Heart right ventricle (tissue), 16 donors: ENCODE measurements at regions not wholly inside any gene's neighbourhood (a gene's known extent, or its start where the extent isn't known, plus 50 kb on each side); places are given as distances from the start of the nearest gene placed in this dataset.

Experiments used
- ATAC-seq, 8 donors: fragments of 200-7000 bp; cut with Tn5 transposase; one replicate each; pipeline ENCODE4 v1.9.1; 2020; ENCODE audit warnings: mild to moderate bottlenecking in 8 of 8, moderate library complexity in 8 of 8, moderate number of reproducible peaks in 1 of 8
- DNase-seq, 2 donors: peaks; one replicate each; pipeline ENCODE4 v3.0.0-alpha.2; 2020
- H3K27ac ChIP-seq, 10 donors: fragments of 200-600 bp; sonication (generic) in 2 of 10; one replicate each; pipeline versions ENCODE4 v1.5.0 to v1.8.0; 2020 to 2022; ENCODE audit warnings: mild to moderate bottlenecking in 3 of 10
- H3K27me3 ChIP-seq, 7 donors: fragments of 200-600 bp; one replicate each; pipeline ENCODE4 v1.8.0; 2021 to 2022; ENCODE audit warnings: mild to moderate bottlenecking in 2 of 7
- H3K36me3 ChIP-seq, 9 donors: fragments of 200-600 bp; sonication (generic) in 1 of 9; one replicate each; pipeline versions ENCODE4 v1.5.0 to v1.8.0; 2020 to 2022; ENCODE audit warnings: mild to moderate bottlenecking in 2 of 9
- H3K4me1 ChIP-seq, 9 donors: fragments of 200-600 bp; sonication (generic) in 1 of 9; one replicate each; pipeline versions ENCODE4 v1.5.0 to v1.8.0; 2020 to 2022; ENCODE audit warnings: mild to moderate bottlenecking in 4 of 9
- H3K4me3 ChIP-seq, 10 donors: fragments of 200-600 bp; sonication (generic) in 2 of 10; one replicate each; pipeline versions ENCODE4 v1.5.0 to v1.8.0; 2020 to 2022; ENCODE audit warnings: mild to moderate bottlenecking in 7 of 10, moderate library complexity in 2 of 10
- H3K9me3 ChIP-seq, 11 donors: fragments of 200-600 bp in 10 of 11; sonication (generic) in 2 of 11; one replicate each; pipeline versions ENCODE4 v1.5.0 to v1.8.0; 2013 to 2022; ENCODE audit warnings: mild to moderate bottlenecking in 2 of 11, control low read depth in 1 of 11, moderate library complexity in 1 of 11
- WGBS, 2 donors: extraction: QIAGEN DNeasy Blood & Tissue Kit; methylation state at CpG; one replicate each; pipeline ENCODE4 v1.1.7; 2013; ENCODE audit warnings: inconsistent platforms in 1 of 2; 5-methylcytosine and 5-hydroxymethylcytosine counted together
- intact Hi-C, 10 donors: fragments of 100-400 bp; cut with DNase I; formaldehyde crosslinking; loops; one replicate each; pipeline versions ENCODE4 v1.11.1 to v1.14.2; 2022
- TF ChIP-seq, protein P1 (sequence below), 9 donors: fragments of 200-600 bp; sonication (generic) in 2 of 9; IDR thresholded peaks; one replicate each; pipeline versions ENCODE4 v1.5.0 to v1.8.0; 2021 to 2022; ENCODE audit warnings: antibody characterized with exemption in 9 of 9, mild to moderate bottlenecking in 5 of 9, moderate library complexity in 1 of 9
- donor health status: Arrhythmogenic right ventricular cardiomyopathy.
- donor health status: ischemic (EF 13 %, LVEDD 7.1; RV severe dilation, severe dysfunction).
- donor health status: healthy with polysubstance abuse.
- donor health status: DM: no; HTN: yes; CAD: no.
- donor health status: DM: no; HTN: no; CAD: no.
- donor health status: ischemic (EF 25% LVEDD 6.9; RV normal size, moderate dysfunction).
- donor health status: ischemic (EF 25% LVEDD 5.7; RV mildly dilated, moderate dysfunction).
- donor health status: healthy.
- donor health status: DM: yes; HTN: yes; CAD: no.
- donor health status: Ischemic cardiomyopathy.
- donor health status: ischemic (EF 35%, LVEDD 5.7; RV mildly dilated, moderate dysfunction).
- donor health status: nonischemic (EF 11% LVEDD 7.7; RV severe dilation, severe dysfunction).
- donor health status: DM: yes; HTN: yes; CAD: no.
- donor health status: PGD.
- donor health status: ischemic (EF 29% LVEDD 5.4; RV normal size, mild dysfunction).
- donor health status: nonischemic (EF 23%, LVEDD 6.1; RV moderate dilation, normal function).

DNA sequence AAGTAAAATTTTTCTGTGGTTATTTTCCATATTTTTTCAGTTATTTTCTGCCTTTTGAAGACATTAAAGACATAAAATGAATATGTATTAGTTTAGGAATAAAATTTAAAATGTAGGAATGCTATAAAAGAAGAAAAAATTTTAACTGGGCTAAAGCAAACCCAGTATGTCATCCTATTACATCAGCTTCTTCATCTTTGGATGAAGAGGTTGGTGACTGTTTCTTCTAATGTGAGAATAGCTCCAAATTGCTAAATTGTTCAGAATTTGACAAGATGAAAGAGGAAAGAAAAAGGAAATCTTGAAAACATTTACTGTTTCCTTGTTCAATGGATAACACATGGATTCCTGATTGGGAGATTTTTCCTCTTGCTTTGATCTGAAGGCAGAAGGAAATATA is 52.7 kb upstream of the PZP start:
- intact Hi-C loops = no loop called here
- ATAC-seq (no peak), DNase-seq (no peak)
- Histone ChIP-seq H3K9me3 (peaks cover 0 to 6% (median 0%) of the 10 kb centered on the region in 11 donors), H3K27me3 (no peaks in the 10 kb centered on the region), H3K4me1 (no peaks in the 10 kb centered on the region), H3K4me3 (no peak overlapping the region), H3K36me3 (no peaks in the 10 kb centered on the region), H3K27ac (no peak overlapping the region)
- TF ChIP-seq, protein P1, sequence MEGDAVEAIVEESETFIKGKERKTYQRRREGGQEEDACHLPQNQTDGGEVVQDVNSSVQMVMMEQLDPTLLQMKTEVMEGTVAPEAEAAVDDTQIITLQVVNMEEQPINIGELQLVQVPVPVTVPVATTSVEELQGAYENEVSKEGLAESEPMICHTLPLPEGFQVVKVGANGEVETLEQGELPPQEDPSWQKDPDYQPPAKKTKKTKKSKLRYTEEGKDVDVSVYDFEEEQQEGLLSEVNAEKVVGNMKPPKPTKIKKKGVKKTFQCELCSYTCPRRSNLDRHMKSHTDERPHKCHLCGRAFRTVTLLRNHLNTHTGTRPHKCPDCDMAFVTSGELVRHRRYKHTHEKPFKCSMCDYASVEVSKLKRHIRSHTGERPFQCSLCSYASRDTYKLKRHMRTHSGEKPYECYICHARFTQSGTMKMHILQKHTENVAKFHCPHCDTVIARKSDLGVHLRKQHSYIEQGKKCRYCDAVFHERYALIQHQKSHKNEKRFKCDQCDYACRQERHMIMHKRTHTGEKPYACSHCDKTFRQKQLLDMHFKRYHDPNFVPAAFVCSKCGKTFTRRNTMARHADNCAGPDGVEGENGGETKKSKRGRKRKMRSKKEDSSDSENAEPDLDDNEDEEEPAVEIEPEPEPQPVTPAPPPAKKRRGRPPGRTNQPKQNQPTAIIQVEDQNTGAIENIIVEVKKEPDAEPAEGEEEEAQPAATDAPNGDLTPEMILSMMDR (IDR thresholded peaks at IDR 0.05) = no peak

DNA sequence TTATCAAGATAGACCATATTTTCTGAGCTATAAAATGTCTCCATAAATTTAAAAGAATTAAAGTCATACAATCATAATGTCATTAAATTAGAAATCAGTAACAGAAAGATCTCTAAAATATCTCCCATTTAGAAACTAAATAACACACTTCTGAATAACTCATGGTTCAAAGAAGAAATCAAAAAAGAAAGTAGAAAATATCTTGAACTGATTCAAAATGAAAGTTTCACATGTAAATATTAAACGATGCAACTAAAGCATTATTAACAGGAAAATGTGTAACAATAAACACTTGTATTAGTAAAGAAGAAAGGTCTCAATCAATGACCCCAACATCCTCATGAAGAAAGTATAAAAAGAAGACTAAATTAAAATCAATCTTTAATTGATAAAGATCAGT is 50.5 kb upstream of the PZP start:
- ATAC-seq = no peak
- TF ChIP-seq, protein P1 (IDR thresholded peaks at IDR 0.05) = no peak
- H3K27ac ChIP-seq = no peak overlapping the region
- intact Hi-C loops = no loop called here
- no peak for DNase-seq
- H3K27me3 ChIP-seq = no peaks in the 10 kb centered on the region
- no peaks in the 10 kb centered on the region for H3K36me3 ChIP-seq
- H3K4me3 ChIP-seq = no peak overlapping the region
- H3K4me1 ChIP-seq = no peaks in the 10 kb centered on the region
- H3K9me3 ChIP-seq = peaks cover 0 to 6% (median 0%) of the 10 kb centered on the region in 11 donors
- WGBS, 2 donors = 88 to 94% methylated on average over 1 of the region's 1 CpG
